GM12878 (cell line): ENCODE measurements at regions not wholly inside any gene's neighbourhood (a gene's known extent, or its start where the extent isn't known, plus 50 kb on each side); places are given as distances from the start of the nearest gene placed in this dataset.

ENCODE experiments used
- ATAC-seq: fragments of 200-7000 bp; cut with Tn5 transposase; 3 replicates; pipeline ENCODE4 v1.9.1; 2020; ENCODE audit warnings: mild to moderate bottlenecking, moderate library complexity
- BruUV-seq: library from RNA; stranded (reverse); fragments of 400-500 nt; replicated peaks from 2 replicates; lab custom pipeline; 2021; lab: Mats Ljungman, UMichigan
- CTCF ChIA-PET: fragments of 300-600 bp; sonication (Branson Sonifier 250); formaldehyde crosslinking; extraction: SDS; loops from one replicate; lab custom pipeline; 2021; ENCODE audit warnings: inconsistent platforms; lab: Yijun Ruan, JAX
- POLR2A ChIA-PET: fragments of 350-600 bp; formaldehyde crosslinking; extraction: SDS; loops from one replicate; lab custom pipeline; 2021; ENCODE audit warnings: inconsistent platforms; lab: Charles Lee
- RAD21 ChIA-PET: fragments of 300-600 bp; sonication (Branson Sonifier 250); formaldehyde crosslinking; loops from one replicate; lab custom pipeline; 2023; ENCODE audit warnings: antibody characterized with exemption; ENCODE audit not compliant: unreplicated experiment; lab: Charles Lee
- SMC1A ChIA-PET: fragments of 300-600 bp; sonication (Branson Sonifier 250); formaldehyde crosslinking; loops from one replicate; lab custom pipeline; 2023; ENCODE audit not compliant: unreplicated experiment, uncharacterized antibody; lab: Charles Lee
- DNase-seq: peaks from one replicate; pipeline ENCODE4 v3.0.0-alpha.2; 2011; ENCODE audit warnings: low read depth, low spot score
- FAIRE-seq: peaks from 3 replicates; lab custom pipeline; 2011; peaks lifted over from hg19 to GRCh38; lab: Jason Lieb, UNC
- H2AFZ ChIP-seq: 2 replicates; pipeline ENCODE4 v1.6.0; 2011; ENCODE audit warnings: low read depth, low read length, control low read depth; ENCODE audit not compliant: control insufficient read depth
- H3K27ac ChIP-seq: 2 replicates; pipeline ENCODE4 v1.5.1; 2011; ENCODE audit warnings: control low read depth; ENCODE audit not compliant: control insufficient read depth, insufficient read depth
- H3K27me3 ChIP-seq, 2 experiments: replicated peaks in 1 of 2; 2 replicates each; pipeline versions ENCODE4 v1.6.0 to v1.6.1; 2011; ENCODE audit warnings: low read length in 1 of 2; ENCODE audit not compliant: control insufficient read depth in 2 of 2, insufficient read depth in 2 of 2
- H3K36me3 ChIP-seq, 2 experiments: 2 replicates each; pipeline ENCODE4 v1.5.1; 2011; ENCODE audit warnings: low read length in 1 of 2; ENCODE audit not compliant: control insufficient read depth in 2 of 2, insufficient read depth in 2 of 2
- H3K4me1 ChIP-seq: 2 replicates; pipeline ENCODE4 v1.6.1; 2011; ENCODE audit warnings: mild to moderate bottlenecking, low read length, moderate library complexity, mixed read lengths; ENCODE audit not compliant: control insufficient read depth, insufficient read depth
- H3K4me2 ChIP-seq: 2 replicates; pipeline ENCODE4 v1.6.0; 2011; ENCODE audit warnings: control low read depth; ENCODE audit not compliant: control insufficient read depth, insufficient read depth
- H3K4me3 ChIP-seq: fragments of 200-600 bp; sonication (generic); 2 replicates; pipeline ENCODE4 v1.5.1; 2016
- H3K79me2 ChIP-seq: 2 replicates; pipeline ENCODE4 v1.6.0; 2011; ENCODE audit warnings: low read length; ENCODE audit not compliant: control insufficient read depth, insufficient read depth
- H3K9ac ChIP-seq: 2 replicates; pipeline ENCODE4 v1.8.0; 2011; ENCODE audit warnings: low read length, control low read depth, mixed read lengths; ENCODE audit not compliant: control insufficient read depth, insufficient read depth
- H3K9me3 ChIP-seq: replicated peaks from 3 replicates; pipeline ENCODE4 v1.5.1; 2011; ENCODE audit warnings: mild to moderate bottlenecking, low read length; ENCODE audit not compliant: control insufficient read depth, insufficient read depth
- H4K20me1 ChIP-seq: 2 replicates; pipeline ENCODE4 v1.6.0; 2011; ENCODE audit not compliant: control insufficient read depth, insufficient read depth
- BACH1 ChIP-seq: fragments of 450-650 bp; IDR thresholded peaks from 2 replicates; pipeline ENCODE4 v1.6.1; 2017; ENCODE audit warnings: mild to moderate bottlenecking, borderline replicate concordance
- CBX3 ChIP-seq: fragments of 200-600 bp; sonication (generic); IDR thresholded peaks from 2 replicates; pipeline ENCODE4 v1.6.1; 2016; ENCODE audit warnings: low read depth, borderline replicate concordance
- CEBPB ChIP-seq, 2 experiments: fragments of 150-350 bp in 1 of 2; IDR thresholded peaks; 2 replicates each; pipeline ENCODE4 v1.6.1; 2012 to 2014; ENCODE audit warnings: low read depth in 2 of 2, low read length in 2 of 2, borderline replicate concordance in 1 of 2, inconsistent platforms in 1 of 2
- CHD1 ChIP-seq: IDR thresholded peaks from 2 replicates; pipeline ENCODE4 v1.6.1; 2012; ENCODE audit warnings: low read depth, low read length, improper control_type of control experiment
- EED ChIP-seq: sonication (generic); IDR thresholded peaks from 2 replicates; pipeline ENCODE4 v1.6.1; 2016; ENCODE audit warnings: antibody characterized with exemption, low read depth
- GATAD2B ChIP-seq: fragments of 450-650 bp; conservative IDR thresholded peaks from 2 replicates; pipeline ENCODE4 v1.6.1; 2017; ENCODE audit warnings: low read depth, mild to moderate bottlenecking, moderate library complexity
- MEF2B ChIP-seq: fragments of 450-650 bp; IDR thresholded peaks from 2 replicates; pipeline ENCODE4 v1.6.1; 2018; ENCODE audit warnings: mild to moderate bottlenecking, moderate library complexity; ENCODE audit not compliant: partially characterized antibody, poor library complexity, severe bottlenecking
- NRF1 ChIP-seq: conservative IDR thresholded peaks from 2 replicates; pipeline ENCODE4 v1.6.1; 2011; ENCODE audit warnings: mild to moderate bottlenecking, low read depth, low read length, improper control_type of control experiment
- RCOR1 ChIP-seq: conservative IDR thresholded peaks from 2 replicates; pipeline ENCODE4 v1.6.1; 2012; ENCODE audit warnings: low read depth, low read length, improper control_type of control experiment
- SMAD5 ChIP-seq: IDR thresholded peaks from 2 replicates; pipeline ENCODE4 v1.6.1; 2016; ENCODE audit warnings: antibody characterized with exemption, low read depth
- SMARCA5 ChIP-seq: fragments of 450-650 bp; IDR thresholded peaks from 2 replicates; pipeline ENCODE4 v1.6.1; 2017; ENCODE audit warnings: mild to moderate bottlenecking
- SMC3 ChIP-seq: IDR thresholded peaks from 2 replicates; pipeline ENCODE4 v1.6.1; 2011; ENCODE audit warnings: low read length, improper control_type of control experiment, borderline replicate concordance
- STAT1 ChIP-seq: fragments of 450-650 bp; conservative IDR thresholded peaks from 2 replicates; pipeline ENCODE4 v1.6.1; 2014; ENCODE audit warnings: antibody characterized with exemption, mild to moderate bottlenecking
- WGBS: methylation state at CpG from one replicate; pipeline ENCODE4 v1.1.6; 2016; ENCODE audit warnings: low lambda C conversion rate; ENCODE audit not compliant: insufficient replicate concordance, insufficient coverage; ENCODE audit errors: missing lambda C conversion rate; 5-methylcytosine and 5-hydroxymethylcytosine counted together
- in situ Hi-C: fragments of 300-500 bp; cut with MboI; formaldehyde crosslinking; loops from 9 replicates; pipeline ENCODE4 v1.14.3; 2018; ENCODE audit warnings: mixed read lengths
- intact Hi-C: fragments of 100-400 bp; cut with micrococcal nuclease; formaldehyde crosslinking; loops from one replicate; pipeline ENCODE4 v1.14.2; 2022; ENCODE audit not compliant: unreplicated experiment

DNA sequence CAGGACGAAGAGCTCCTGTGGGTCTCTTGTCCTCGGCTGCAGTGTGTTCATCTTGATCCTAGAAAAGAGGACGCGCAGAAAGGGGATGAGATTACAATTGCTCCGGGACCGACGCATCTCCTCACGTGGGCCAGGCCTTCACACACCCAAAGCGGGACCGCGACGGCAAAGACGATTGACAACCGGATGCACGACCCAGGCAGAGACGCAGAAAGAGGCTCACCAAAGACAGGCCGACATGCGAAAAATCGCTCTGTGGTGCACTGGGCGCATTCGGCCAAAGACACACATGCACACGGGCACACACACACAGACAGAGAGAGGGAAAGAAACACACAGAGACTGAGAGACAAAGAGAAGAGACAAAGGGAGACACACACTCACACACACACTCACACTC is 1089.9 kb upstream of the DEFB115 start (continued):
- no peak for TF ChIP-seq CHD1
- TF ChIP-seq SMAD5: no peak

DNA sequence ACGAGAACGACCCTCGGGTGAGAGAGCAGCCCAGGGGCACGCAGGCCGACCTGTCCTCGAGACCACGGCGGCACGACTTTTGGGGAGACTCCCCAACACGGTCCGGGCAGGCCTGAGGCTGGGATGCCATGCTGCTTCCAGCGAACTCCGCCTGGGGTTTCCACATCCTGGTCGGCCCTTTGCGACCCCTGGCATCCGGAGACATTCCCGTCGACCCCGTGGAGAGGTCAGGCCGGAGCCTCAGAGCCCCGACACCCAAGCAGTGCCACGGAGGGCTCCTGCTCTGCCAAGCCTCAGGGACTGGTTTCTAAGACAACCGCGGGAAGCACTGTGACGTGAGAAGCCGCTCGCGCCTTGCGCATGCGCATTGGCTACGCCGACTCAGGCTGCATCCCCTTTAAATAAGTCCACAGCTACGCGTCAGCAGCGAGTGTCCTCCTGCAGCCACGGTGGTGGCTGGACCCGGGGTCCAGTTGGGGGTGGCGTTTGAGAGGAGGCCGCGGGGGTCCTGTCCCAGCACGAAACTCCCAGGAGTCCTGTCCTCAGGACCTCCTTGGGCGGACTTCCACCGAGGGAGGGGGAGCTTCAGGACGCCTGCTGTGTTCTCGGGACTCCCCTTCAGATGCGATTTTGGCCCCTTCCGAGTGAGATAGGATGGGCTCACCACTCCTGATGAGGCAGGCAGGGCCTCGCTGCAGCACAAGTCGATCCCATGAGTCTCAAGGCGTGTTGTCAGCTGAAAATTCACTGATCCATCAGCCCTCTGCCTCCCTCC is 1089.3 kb upstream of the DEFB115 start:
- in situ Hi-C loops: no loop called here
- ChIA-PET CTCF (no interaction called here), SMC1A (no interaction called here)
- BruUV-seq: no TSS peak
- Histone ChIP-seq H3K27me3 (no peaks in the 10 kb centered on the region), H3K9me3 (no peaks in the 10 kb centered on the region; the same call in 2 of the 3 replicates), H3K36me3 (no peaks in the 10 kb centered on the region), H3K4me3 (no peak overlapping the region), H3K9ac (no peak overlapping the region)
- DNase-seq: no peak
- no peak for TF ChIP-seq GATAD2B
- TF ChIP-seq MEF2B: no peak
- TF ChIP-seq EED: no peak
- TF ChIP-seq NRF1: no peak
- TF ChIP-seq, all 136 proteins: peak for 0
- ChIA-PET POLR2A (no interaction called here), RAD21 (no interaction called here)
- no peak overlapping the region for H2AFZ ChIP-seq
- FAIRE-seq: no peak
- H3K4me2 ChIP-seq: no peak overlapping the region
- WGBS: 51% methylated on average over 50 of the region's 50 CpGs
- intact Hi-C loops: no loop called here
- no peaks in the 10 kb centered on the region for H4K20me1 ChIP-seq
- H3K79me2 ChIP-seq: no peaks in the 10 kb centered on the region
- no peak overlapping the region for H3K27ac ChIP-seq
- H3K4me1 ChIP-seq: no peaks in the 10 kb centered on the region
- ATAC-seq: no peak

DNA sequence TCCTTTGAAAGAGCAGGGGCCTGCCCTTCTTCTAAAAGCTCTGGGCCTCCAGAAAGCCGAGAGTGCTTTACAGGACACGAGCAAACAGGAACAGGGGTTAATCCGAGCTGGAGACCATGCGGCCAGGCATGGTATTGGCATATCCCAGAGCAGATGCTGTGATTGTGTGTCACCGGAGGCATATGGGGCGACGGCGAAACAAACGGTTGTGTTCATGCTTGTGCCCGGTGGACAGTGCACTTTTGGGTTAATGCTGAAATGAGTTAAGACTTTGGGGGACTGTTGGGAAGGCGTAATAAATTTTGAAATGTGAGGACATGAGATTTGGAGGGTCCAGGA is 1088.7 kb upstream of the DEFB115 start:
- ChIA-PET SMC1A (no interaction called here), RAD21 (no interaction called here), POLR2A (no interaction called here), CTCF (no interaction called here)
- Histone ChIP-seq H3K4me2 (no peak overlapping the region), H3K27ac (no peak overlapping the region), H3K9me3 (no peaks in the 10 kb centered on the region; the same call in 2 of the 3 replicates), H2AFZ (no peak overlapping the region), H3K27me3 (no peaks in the 10 kb centered on the region), H3K79me2 (no peaks in the 10 kb centered on the region), H3K36me3 (no peaks in the 10 kb centered on the region), H3K9ac (no peak overlapping the region), H3K4me1 (no peaks in the 10 kb centered on the region), H4K20me1 (no peaks in the 10 kb centered on the region), H3K4me3 (no peak overlapping the region)
- WGBS: 50% methylated on average over 11 of the region's 11 CpGs
- DNase-seq (no peak), ATAC-seq (no peak), FAIRE-seq (no peak)
- in situ Hi-C loops (no loop called here), intact Hi-C loops (no loop called here)
- no TSS peak for BruUV-seq
- TF ChIP-seq STAT1 (no peak), NRF1 (no peak), SMARCA5 (no peak), SMC3 (no peak), CEBPB (IDR thresholded peaks at IDR 0.05; ENCODE audit: borderline replicate concordance in 1 of 2, low read depth in 2 of 2, low read length in 2 of 2) (no peak), CBX3 (no peak), BACH1 (no peak), RCOR1 (no peak)
